K562 (cell line): ENCODE measurements at regions not wholly inside any gene's neighbourhood (a gene's known extent, or its start where the extent isn't known, plus 50 kb on each side); places are given as distances from the start of the nearest gene placed in this dataset.

Source experiments
- BCOR ChIP-seq: fragments of 450-650 bp; IDR thresholded peaks from 2 replicates; pipeline ENCODE4 v1.6.1; 2016
- FOXJ2 ChIP-seq: fragments of 200-800 bp; sonication (Bioruptor generic); IDR thresholded peaks from 2 replicates; pipeline ENCODE4 v1.6.1; 2016; ENCODE audit warnings: missing genetic modification characterization, missing compliant biosample characterization
- KDM1A ChIP-seq, 2 experiments: fragments of 450-650 bp; IDR thresholded peaks; 2 replicates each; pipeline ENCODE4 v1.6.1; 2016; ENCODE audit warnings: mild to moderate bottlenecking in 2 of 2
- MTA3 ChIP-seq: fragments of 450-650 bp; formaldehyde crosslinking; IDR thresholded peaks from 2 replicates; pipeline ENCODE4 v1.6.1; 2017; ENCODE audit warnings: mild to moderate bottlenecking, borderline replicate concordance
- NFE2L1 ChIP-seq: fragments of 450-650 bp; IDR thresholded peaks from 2 replicates; pipeline ENCODE4 v1.6.1; 2016; ENCODE audit warnings: missing genetic modification characterization, low read depth, mild to moderate bottlenecking, missing compliant biosample characterization, moderate library complexity, borderline replicate concordance
- TCF7 ChIP-seq: sonication (generic); IDR thresholded peaks from 2 replicates; pipeline ENCODE4 v1.6.1; 2016; ENCODE audit warnings: antibody characterized with exemption, borderline replicate concordance
- THAP12 ChIP-seq: fragments of 250-450 bp; sonication (Bioruptor Pico); IDR thresholded peaks from 2 replicates; pipeline ENCODE4 v1.9.0; 2021; ENCODE audit warnings: mild to moderate bottlenecking, inconsistent platforms
- THRAP3 ChIP-seq: fragments of 450-650 bp; IDR thresholded peaks from 2 replicates; pipeline ENCODE4 v1.6.1; 2016; ENCODE audit warnings: mild to moderate bottlenecking, inconsistent platforms, borderline replicate concordance
- ZBTB7A ChIP-seq: IDR thresholded peaks from 2 replicates; pipeline ENCODE4 v1.6.1; 2011; ENCODE audit warnings: low read depth, mild to moderate bottlenecking, low read length, moderate library complexity, borderline replicate concordance; ENCODE audit not compliant: control insufficient read depth
- TF ChIP-seq, protein P1 (sequence below): fragments of 450-650 bp; IDR thresholded peaks from 2 replicates; pipeline ENCODE4 v1.6.1; 2016; ENCODE audit warnings: mild to moderate bottlenecking

DNA sequence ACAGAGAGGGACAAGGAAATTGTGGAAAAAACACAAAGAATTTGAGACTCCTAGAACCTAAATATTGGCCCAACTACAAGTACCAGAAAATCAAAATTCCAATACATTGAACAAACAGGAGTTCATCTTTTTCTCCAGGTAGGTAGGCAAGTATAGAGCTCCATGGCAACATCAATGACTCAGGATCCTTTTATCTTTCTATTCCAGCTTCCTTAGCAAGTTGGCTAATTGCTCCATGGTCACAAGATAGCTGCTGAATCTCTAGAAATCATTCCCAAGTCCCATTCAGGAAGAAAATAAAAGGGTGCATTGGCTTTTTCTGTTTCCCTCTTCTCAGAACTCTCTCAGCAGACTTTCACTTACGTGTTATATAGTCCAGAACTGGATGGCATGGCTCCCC is 117.9 kb upstream of the MAN2A1 start (continued):
- TF ChIP-seq, protein P1, sequence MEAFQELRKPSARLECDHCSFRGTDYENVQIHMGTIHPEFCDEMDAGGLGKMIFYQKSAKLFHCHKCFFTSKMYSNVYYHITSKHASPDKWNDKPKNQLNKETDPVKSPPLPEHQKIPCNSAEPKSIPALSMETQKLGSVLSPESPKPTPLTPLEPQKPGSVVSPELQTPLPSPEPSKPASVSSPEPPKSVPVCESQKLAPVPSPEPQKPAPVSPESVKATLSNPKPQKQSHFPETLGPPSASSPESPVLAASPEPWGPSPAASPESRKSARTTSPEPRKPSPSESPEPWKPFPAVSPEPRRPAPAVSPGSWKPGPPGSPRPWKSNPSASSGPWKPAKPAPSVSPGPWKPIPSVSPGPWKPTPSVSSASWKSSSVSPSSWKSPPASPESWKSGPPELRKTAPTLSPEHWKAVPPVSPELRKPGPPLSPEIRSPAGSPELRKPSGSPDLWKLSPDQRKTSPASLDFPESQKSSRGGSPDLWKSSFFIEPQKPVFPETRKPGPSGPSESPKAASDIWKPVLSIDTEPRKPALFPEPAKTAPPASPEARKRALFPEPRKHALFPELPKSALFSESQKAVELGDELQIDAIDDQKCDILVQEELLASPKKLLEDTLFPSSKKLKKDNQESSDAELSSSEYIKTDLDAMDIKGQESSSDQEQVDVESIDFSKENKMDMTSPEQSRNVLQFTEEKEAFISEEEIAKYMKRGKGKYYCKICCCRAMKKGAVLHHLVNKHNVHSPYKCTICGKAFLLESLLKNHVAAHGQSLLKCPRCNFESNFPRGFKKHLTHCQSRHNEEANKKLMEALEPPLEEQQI: no peak
- TF ChIP-seq NFE2L1 (no peak), ZBTB7A (no peak), THAP12 (CRISPR knock-in tag) (no peak), THRAP3 (no peak), MTA3 (no peak), KDM1A (IDR thresholded peaks at IDR 0.05) (peak in 1 of 2 experiments; percentile 46; a peak in 1 of 4 replicates), BCOR (no peak), TCF7 (no peak), FOXJ2 (tag) (no peak)
- TF ChIP-seq, all 486 proteins: peak for 31
